K562 (cell line): ENCODE measurements at regions not wholly inside any gene's neighbourhood (a gene's known extent, or its start where the extent isn't known, plus 50 kb on each side); places are given as distances from the start of the nearest gene placed in this dataset.

Source experiments
- MITF ChIP-seq: IDR thresholded peaks from 2 replicates; pipeline ENCODE4 v1.6.1; 2014; ENCODE audit warnings: antibody characterized with exemption
- THRB ChIP-seq: fragments of 450-650 bp; formaldehyde crosslinking; conservative IDR thresholded peaks from 2 replicates; pipeline ENCODE4 v1.4.0; 2022; ENCODE audit warnings: mild to moderate bottlenecking, missing genetic modification characterization
- ZNF212 ChIP-seq: fragments of 450-650 bp; formaldehyde crosslinking; IDR thresholded peaks from 2 replicates; pipeline ENCODE4 v1.4.0; 2020; ENCODE audit warnings: mild to moderate bottlenecking
- ZNF316 ChIP-seq: fragments of 450-650 bp; IDR thresholded peaks from 2 replicates; pipeline ENCODE4 v1.6.1; 2016
- ZNF518B ChIP-seq: fragments of 250-450 bp; sonication (Bioruptor Pico); IDR thresholded peaks from 2 replicates; pipeline ENCODE4 v1.5.0; 2021; ENCODE audit warnings: mild to moderate bottlenecking, moderate library complexity
- TF ChIP-seq, protein P1 (sequence below): fragments of 250-450 bp; sonication (Bioruptor Pico); IDR thresholded peaks from 2 replicates; pipeline ENCODE4 v1.4.0; 2020; ENCODE audit warnings: mild to moderate bottlenecking, moderate library complexity, borderline replicate concordance

DNA sequence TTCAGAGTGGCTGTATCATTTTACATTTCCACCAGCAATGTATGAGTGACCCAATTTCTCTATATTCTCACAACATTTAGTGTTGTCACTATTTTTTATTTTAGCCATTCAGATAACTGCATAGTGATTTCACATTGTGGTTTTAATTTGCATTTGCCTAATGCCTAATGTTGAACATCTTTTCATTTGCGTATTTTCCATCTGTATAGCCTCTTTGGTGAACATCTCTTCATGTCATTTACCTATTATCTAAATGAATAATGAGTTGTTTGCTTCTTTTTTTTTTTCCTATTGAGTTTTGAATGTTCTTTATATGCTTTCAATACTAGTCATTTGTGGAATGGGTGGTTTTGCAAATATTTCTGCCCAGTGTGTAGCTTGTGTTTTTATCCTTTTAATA is 120.9 kb upstream of the CPHXL start (continued):
- TF ChIP-seq, protein P1, sequence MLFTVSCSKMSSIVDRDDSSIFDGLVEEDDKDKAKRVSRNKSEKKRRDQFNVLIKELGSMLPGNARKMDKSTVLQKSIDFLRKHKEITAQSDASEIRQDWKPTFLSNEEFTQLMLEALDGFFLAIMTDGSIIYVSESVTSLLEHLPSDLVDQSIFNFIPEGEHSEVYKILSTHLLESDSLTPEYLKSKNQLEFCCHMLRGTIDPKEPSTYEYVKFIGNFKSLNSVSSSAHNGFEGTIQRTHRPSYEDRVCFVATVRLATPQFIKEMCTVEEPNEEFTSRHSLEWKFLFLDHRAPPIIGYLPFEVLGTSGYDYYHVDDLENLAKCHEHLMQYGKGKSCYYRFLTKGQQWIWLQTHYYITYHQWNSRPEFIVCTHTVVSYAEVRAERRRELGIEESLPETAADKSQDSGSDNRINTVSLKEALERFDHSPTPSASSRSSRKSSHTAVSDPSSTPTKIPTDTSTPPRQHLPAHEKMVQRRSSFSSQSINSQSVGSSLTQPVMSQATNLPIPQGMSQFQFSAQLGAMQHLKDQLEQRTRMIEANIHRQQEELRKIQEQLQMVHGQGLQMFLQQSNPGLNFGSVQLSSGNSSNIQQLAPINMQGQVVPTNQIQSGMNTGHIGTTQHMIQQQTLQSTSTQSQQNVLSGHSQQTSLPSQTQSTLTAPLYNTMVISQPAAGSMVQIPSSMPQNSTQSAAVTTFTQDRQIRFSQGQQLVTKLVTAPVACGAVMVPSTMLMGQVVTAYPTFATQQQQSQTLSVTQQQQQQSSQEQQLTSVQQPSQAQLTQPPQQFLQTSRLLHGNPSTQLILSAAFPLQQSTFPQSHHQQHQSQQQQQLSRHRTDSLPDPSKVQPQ: no peak
- TF ChIP-seq ZNF212 (CRISPR knock-in tag): no peak
- TF ChIP-seq ZNF518B (CRISPR knock-in tag): no peak
- no peak for TF ChIP-seq MITF
- no peak for TF ChIP-seq THRB (CRISPR knock-in tag)
- no peak for TF ChIP-seq ZNF316
